Esophagus squamous epithelium (tissue), 5 donors: ENCODE measurements at regions not wholly inside any gene's neighbourhood (a gene's known extent, or its start where the extent isn't known, plus 50 kb on each side); places are given as distances from the start of the nearest gene placed in this dataset.

ENCODE experiments used
- DNase-seq: peaks from one replicate; lab custom pipeline; 2025; lab: John Stamatoyannopoulos, UW
- H3K27ac ChIP-seq, 4 donors: fragments of 200-600 bp; sonication (generic); one replicate each; pipeline ENCODE4 v1.5.1; 2016 to 2019; ENCODE audit warnings: mild to moderate bottlenecking in 1 of 4
- H3K27me3 ChIP-seq, 4 donors: fragments of 200-600 bp; sonication (generic); 1 replicate in 3 of 4; 2 replicates in 1 of 4; pipeline versions ENCODE4 v1.5.1 to v1.6.0; 2017 to 2021; ENCODE audit warnings: antibody characterized with exemption in 1 of 4
- H3K36me3 ChIP-seq, 3 donors: fragments of 200-600 bp; sonication (generic); one replicate each; pipeline ENCODE4 v1.5.1; 2016 to 2019
- H3K4me1 ChIP-seq, 3 donors: fragments of 200-600 bp; sonication (generic); one replicate each; pipeline ENCODE4 v1.5.1; 2017 to 2019
- H3K4me3 ChIP-seq, 4 donors: fragments of 200-600 bp; sonication (generic); 1 replicate in 3 of 4; 2 replicates in 1 of 4; pipeline ENCODE4 v1.5.1; 2016 to 2019; ENCODE audit warnings: mild to moderate bottlenecking in 2 of 4, moderate library complexity in 1 of 4
- H3K9me3 ChIP-seq, 3 donors: fragments of 200-600 bp; sonication (generic); one replicate each; pipeline ENCODE4 v1.5.1; 2016 to 2019
- POLR2A ChIP-seq, 4 donors: fragments of 450-650 bp; IDR thresholded peaks; one replicate each; pipeline ENCODE4 v1.6.1; 2017; ENCODE audit warnings: antibody characterized with exemption in 4 of 4, mild to moderate bottlenecking in 4 of 4, moderate library complexity in 3 of 4
- WGBS, 2 donors: methylation state at CpG; one replicate each; pipeline ENCODE4 v1.1.5; 2018; 5-methylcytosine and 5-hydroxymethylcytosine counted together
- intact Hi-C: fragments of 100-400 bp; cut with DNase I; formaldehyde crosslinking; loops from one replicate; pipeline ENCODE4 v1.15.0; 2022
- TF ChIP-seq, protein P1 (sequence below), 6 experiments: fragments of 450-650 bp in 4 of 6; fragments of 200-600 bp in 2 of 6; sonication (generic) in 2 of 6; IDR thresholded peaks; one replicate each; pipeline ENCODE4 v1.5.1; 2016 to 2019; ENCODE audit warnings: antibody characterized with exemption in 6 of 6, mild to moderate bottlenecking in 4 of 6, moderate library complexity in 4 of 6
- donor health status: DM: yes; HTN: yes; CAD: no.

DNA sequence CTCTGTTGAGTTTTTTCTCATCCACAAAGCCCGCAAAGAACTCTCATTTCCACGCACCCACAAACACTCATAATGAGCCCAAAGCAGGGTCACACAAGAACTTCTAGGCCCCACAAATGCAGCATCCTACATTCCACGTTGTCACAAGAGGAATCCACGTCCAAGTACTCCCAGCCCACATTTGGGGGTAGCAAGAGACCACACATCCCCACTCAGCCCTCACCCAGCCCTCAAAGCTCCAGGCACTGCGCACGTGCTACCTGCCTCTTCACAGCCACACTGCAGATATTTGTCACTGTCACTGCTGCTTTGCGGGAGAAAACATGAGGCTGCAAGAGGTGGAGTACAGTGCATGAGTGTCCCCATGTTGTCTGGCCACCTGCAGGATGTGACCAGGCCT is 187.6 kb upstream of the CDYL start:
- Histone ChIP-seq H3K4me1 (peaks cover 0 to 14% (median 0%) of the 10 kb centered on the region in 3 donors), H3K36me3 (no peaks in the 10 kb centered on the region), H3K27ac (no peak overlapping the region), H3K4me3 (no peak overlapping the region), H3K27me3 (no peaks in the 10 kb centered on the region), H3K9me3 (no peaks in the 10 kb centered on the region)
- WGBS, 2 donors = 84 to 90% methylated on average over 4 to 7 of the region's 7 CpGs
- no peak for TF ChIP-seq POLR2A (IDR thresholded peaks at IDR 0.05)
- TF ChIP-seq, protein P1, sequence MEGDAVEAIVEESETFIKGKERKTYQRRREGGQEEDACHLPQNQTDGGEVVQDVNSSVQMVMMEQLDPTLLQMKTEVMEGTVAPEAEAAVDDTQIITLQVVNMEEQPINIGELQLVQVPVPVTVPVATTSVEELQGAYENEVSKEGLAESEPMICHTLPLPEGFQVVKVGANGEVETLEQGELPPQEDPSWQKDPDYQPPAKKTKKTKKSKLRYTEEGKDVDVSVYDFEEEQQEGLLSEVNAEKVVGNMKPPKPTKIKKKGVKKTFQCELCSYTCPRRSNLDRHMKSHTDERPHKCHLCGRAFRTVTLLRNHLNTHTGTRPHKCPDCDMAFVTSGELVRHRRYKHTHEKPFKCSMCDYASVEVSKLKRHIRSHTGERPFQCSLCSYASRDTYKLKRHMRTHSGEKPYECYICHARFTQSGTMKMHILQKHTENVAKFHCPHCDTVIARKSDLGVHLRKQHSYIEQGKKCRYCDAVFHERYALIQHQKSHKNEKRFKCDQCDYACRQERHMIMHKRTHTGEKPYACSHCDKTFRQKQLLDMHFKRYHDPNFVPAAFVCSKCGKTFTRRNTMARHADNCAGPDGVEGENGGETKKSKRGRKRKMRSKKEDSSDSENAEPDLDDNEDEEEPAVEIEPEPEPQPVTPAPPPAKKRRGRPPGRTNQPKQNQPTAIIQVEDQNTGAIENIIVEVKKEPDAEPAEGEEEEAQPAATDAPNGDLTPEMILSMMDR (IDR thresholded peaks at IDR 0.05) = no peak
- intact Hi-C loops = no loop called here
- no peak for DNase-seq

DNA sequence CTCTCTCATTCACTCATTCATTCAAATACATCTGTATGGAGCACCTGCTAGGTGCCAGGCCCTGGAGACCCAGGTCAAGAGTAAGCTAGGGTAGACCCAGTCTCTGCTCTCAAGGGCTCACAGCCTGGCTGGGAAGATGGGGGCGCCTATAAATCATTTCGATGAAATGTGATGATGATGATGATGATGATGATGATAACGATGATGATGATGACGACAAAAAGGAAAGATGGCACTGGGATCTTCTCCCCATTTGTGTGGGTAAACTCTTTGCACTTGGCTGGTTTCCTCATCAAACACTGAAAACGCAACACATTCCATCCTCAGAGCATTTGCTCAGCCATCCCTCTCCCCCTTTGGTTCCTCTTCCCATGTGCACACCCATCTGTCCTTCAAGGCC is 188.0 kb upstream of the CDYL start:
- Histone ChIP-seq H3K27me3 (no peaks in the 10 kb centered on the region), H3K27ac (no peak overlapping the region), H3K4me3 (no peak overlapping the region), H3K9me3 (no peaks in the 10 kb centered on the region), H3K36me3 (no peaks in the 10 kb centered on the region), H3K4me1 (peaks cover 0 to 18% (median 0%) of the 10 kb centered on the region in 3 donors)
- intact Hi-C loops = no loop called here
- WGBS, 2 donors = 85 to 91% methylated on average over 5 of the region's 5 CpGs
- no peak for DNase-seq
- TF ChIP-seq POLR2A (IDR thresholded peaks at IDR 0.05) = no peak
- TF ChIP-seq, protein P1 (IDR thresholded peaks at IDR 0.05) = no peak

DNA sequence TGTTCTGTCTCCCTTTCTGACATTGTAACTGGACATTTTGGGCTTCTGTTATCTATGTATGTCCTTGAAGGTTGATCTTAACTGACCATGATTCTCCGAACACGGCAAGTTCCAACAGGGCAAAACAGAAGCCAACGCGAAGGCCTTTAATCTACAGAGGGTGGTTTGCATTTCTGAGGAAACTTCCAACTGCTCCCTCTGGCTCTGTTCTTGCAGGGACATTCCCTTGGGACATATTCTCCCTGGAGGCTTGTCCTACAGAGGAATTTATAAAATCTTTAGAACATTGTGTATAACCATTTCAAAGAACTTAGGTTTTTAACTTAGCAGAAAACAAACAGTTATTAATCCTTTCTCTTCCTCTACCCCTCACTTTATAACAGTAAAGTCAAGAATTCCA is 189.0 kb upstream of the CDYL start:
- H3K4me1 ChIP-seq = peaks cover 0 to 24% (median under 1%) of the 10 kb centered on the region in 3 donors
- H3K27ac ChIP-seq = peak overlapping the region in 1 of 4 donors; percentile 73
- H3K9me3 ChIP-seq = no peaks in the 10 kb centered on the region
- no peaks in the 10 kb centered on the region for H3K36me3 ChIP-seq
- no peaks in the 10 kb centered on the region for H3K27me3 ChIP-seq
- intact Hi-C loops = no loop called here
- H3K4me3 ChIP-seq = no peak overlapping the region
- WGBS, 2 donors = 44 to 86% methylated on average over 4 of the region's 4 CpGs
- no peak for DNase-seq
- no peak for TF ChIP-seq POLR2A (IDR thresholded peaks at IDR 0.05)
- TF ChIP-seq, protein P1 (IDR thresholded peaks at IDR 0.05) = no peak

DNA sequence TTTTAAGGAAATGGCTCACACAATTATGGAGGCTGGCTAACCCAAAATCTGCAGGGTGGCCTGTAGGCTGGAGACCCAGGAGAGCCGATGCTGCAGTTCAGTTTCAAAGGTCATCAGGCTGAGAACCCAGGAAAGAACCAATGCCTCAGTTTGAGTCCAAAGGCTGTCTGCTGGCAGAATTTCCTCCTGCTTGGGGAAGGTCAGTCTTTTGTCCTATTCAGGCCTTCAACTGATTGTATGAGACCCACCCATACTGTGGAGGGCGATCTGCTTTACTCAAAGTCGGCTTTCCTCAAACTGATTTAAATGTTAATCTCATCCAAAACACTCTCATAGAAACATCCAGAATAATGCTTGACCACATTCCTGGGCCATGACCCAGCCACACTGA is 189.7 kb upstream of the CDYL start:
- WGBS, 2 donors = 82 to 95% methylated on average over 3 of the region's 3 CpGs
- no peak for TF ChIP-seq POLR2A (IDR thresholded peaks at IDR 0.05)
- TF ChIP-seq, protein P1 (IDR thresholded peaks at IDR 0.05) = no peak
- Histone ChIP-seq H3K27me3 (no peaks in the 10 kb centered on the region), H3K27ac (peak overlapping the region in 3 of 4 donors; percentile 37 to 73 (median 70)), H3K4me3 (no peak overlapping the region), H3K36me3 (no peaks in the 10 kb centered on the region), H3K9me3 (no peaks in the 10 kb centered on the region), H3K4me1 (peaks cover 0 to 30% (median 5%) of the 10 kb centered on the region in 3 donors)
- intact Hi-C loops = no loop called here
- no peak for DNase-seq

DNA sequence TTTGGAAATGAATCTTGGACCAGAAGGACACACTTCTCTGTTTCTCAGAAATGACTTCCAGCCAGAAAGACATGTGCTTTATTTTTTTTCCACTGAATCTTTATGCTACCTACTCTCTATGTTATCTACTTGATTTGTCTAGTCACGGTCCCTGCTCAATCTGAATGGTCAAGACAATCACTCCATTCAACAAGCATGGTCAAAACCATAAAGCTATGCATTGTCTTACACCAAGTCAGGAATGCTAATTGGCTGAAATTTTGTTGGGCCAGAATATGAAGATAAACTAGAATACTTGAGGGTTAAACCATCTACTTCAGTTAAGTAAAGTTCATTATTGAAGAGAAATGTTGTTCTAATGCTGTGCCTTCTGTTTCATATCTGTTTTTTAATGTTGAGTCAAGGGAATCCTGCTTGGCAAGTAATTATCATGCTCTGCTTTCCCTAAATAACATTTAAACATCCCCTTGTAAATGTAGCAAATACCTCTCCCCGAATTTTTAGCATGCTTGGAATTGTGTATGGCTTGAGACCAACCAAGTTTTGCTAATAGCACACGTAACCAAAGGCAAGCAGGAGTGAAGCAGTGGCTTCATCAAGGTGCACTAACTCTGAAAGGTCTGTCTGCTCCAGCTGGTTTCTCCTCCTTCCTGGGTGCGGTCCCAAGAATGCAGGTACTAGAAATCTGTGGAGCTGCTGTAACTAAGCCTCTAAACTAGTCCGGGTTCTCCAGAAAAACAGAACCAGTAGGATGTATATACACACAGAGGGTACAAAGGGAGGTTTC is 190.3 kb upstream of the CDYL start:
- DNase-seq = no peak
- Histone ChIP-seq H3K27me3 (no peaks in the 10 kb centered on the region), H3K4me3 (no peak overlapping the region), H3K36me3 (no peaks in the 10 kb centered on the region), H3K9me3 (no peaks in the 10 kb centered on the region), H3K4me1 (peaks cover 0 to 30% (median 5%) of the 10 kb centered on the region in 3 donors), H3K27ac (peak overlapping the region in 3 of 4 donors; percentile 37 to 73 (median 70))
- no peak for TF ChIP-seq POLR2A (IDR thresholded peaks at IDR 0.05)
- TF ChIP-seq, protein P1 (IDR thresholded peaks at IDR 0.05) = no peak
- 56 to 78% methylated on average over 5 of the region's 5 CpGs for WGBS, 2 donors
- intact Hi-C loops = no loop called here
